Lower leg skin (tissue), 3 donors: ENCODE measurements at regions not wholly inside any gene's neighbourhood (a gene's known extent, or its start where the extent isn't known, plus 50 kb on each side); places are given as distances from the start of the nearest gene placed in this dataset.

Experiments used
- CTCF ChIP-seq, 3 donors: fragments of 450-650 bp; IDR thresholded peaks; one replicate each; pipeline ENCODE4 v1.5.1; 2016; ENCODE audit warnings: antibody characterized with exemption in 3 of 3, mild to moderate bottlenecking in 3 of 3, moderate library complexity in 2 of 3
- POLR2A ChIP-seq, 2 donors: fragments of 450-650 bp; IDR thresholded peaks; one replicate each; pipeline ENCODE4 v1.6.1; 2016 to 2017; ENCODE audit warnings: antibody characterized with exemption in 2 of 2, mild to moderate bottlenecking in 1 of 2, moderate library complexity in 1 of 2

GRCh38 chr10:4159173-4159572, 374.2 kb upstream of the KLF6 start:
- TF ChIP-seq POLR2A (IDR thresholded peaks at IDR 0.05) (no peak), CTCF (IDR thresholded peaks at IDR 0.05) (no peak)
